B cell (primary cell): ENCODE measurements at regions not wholly inside any gene's neighbourhood (a gene's known extent, or its start where the extent isn't known, plus 50 kb on each side); places are given as distances from the start of the nearest gene placed in this dataset.

Source experiments
- ATAC-seq: fragments of 200-7000 bp; cut with Tn5 transposase; one replicate; pipeline ENCODE4 v1.10.0; 2021; ENCODE audit warnings: low read depth, mild to moderate bottlenecking, moderate number of reproducible peaks, moderate library complexity
- CTCF ChIA-PET: fragments of 350-600 bp; sonication (Branson Sonifier 250); formaldehyde crosslinking; loops from one replicate; lab custom pipeline; 2021; ENCODE audit warnings: antibody characterized with exemption, inconsistent platforms; lab: Charles Lee
- POLR2A ChIA-PET: fragments of 350-600 bp; sonication (Branson Sonifier 250); formaldehyde crosslinking; loops from one replicate; lab custom pipeline; 2021; ENCODE audit warnings: antibody characterized with exemption; lab: Charles Lee
- DNase-seq: peaks from one replicate; pipeline ENCODE4 v3.0.0; 2013
- H2AFZ ChIP-seq: 2 replicates; pipeline ENCODE4 v1.6.1; 2012; ENCODE audit warnings: mild to moderate bottlenecking, low read depth, low read length; ENCODE audit not compliant: insufficient read depth, poor library complexity, severe bottlenecking
- H3K27ac ChIP-seq, 2 donors: 1 replicate in 1 of 2; 2 replicates in 1 of 2; pipeline ENCODE4 v1.5.1; 2012 to 2013; ENCODE audit warnings: low read length in 2 of 2, mild to moderate bottlenecking in 2 of 2, moderate library complexity in 1 of 2
- H3K27me3 ChIP-seq, 4 experiments: fragments of 200-600 bp in 1 of 4; sonication (generic) in 1 of 4; replicated peaks in 1 of 4; 1 replicate in 2 of 4; 2 replicates in 2 of 4; pipeline versions ENCODE4 v1.6.1 to v1.7.0; 2013 to 2016; ENCODE audit warnings: low read length in 3 of 4, mild to moderate bottlenecking in 2 of 4, mixed read lengths in 1 of 4, moderate library complexity in 1 of 4; ENCODE audit not compliant: insufficient read depth in 4 of 4, control insufficient read depth in 3 of 4; ENCODE audit errors: control extremely low read depth in 1 of 4
- H3K36me3 ChIP-seq, 2 experiments: replicated peaks in 1 of 2; 1 replicate in 1 of 2; 2 replicates in 1 of 2; pipeline versions ENCODE4 v1.6.1 to v1.7.1; 2013; ENCODE audit warnings: low read length in 1 of 2; ENCODE audit not compliant: insufficient read depth in 2 of 2, control insufficient read depth in 1 of 2; ENCODE audit errors: control extremely low read depth in 1 of 2, extremely low read depth in 1 of 2
- H3K4me1 ChIP-seq, 2 donors: fragments of 200-600 bp in 1 of 2; sonication (generic) in 1 of 2; 1 replicate in 1 of 2; 2 replicates in 1 of 2; pipeline versions ENCODE4 v1.5.1 to v1.6.1; 2013 to 2017; ENCODE audit warnings: low read length in 2 of 2; ENCODE audit not compliant: control insufficient read depth in 2 of 2, insufficient read depth in 2 of 2
- H3K4me2 ChIP-seq: replicated peaks from 2 replicates; pipeline ENCODE3; 2012; ENCODE audit warnings: mild to moderate bottlenecking, low read depth, low read length; ENCODE audit not compliant: poor library complexity, severe bottlenecking
- H3K4me3 ChIP-seq, 5 experiments: fragments of 200-600 bp in 1 of 5; sonication (generic) in 1 of 5; 1 replicate in 3 of 5; 2 replicates in 2 of 5; pipeline versions ENCODE4 v1.5.1 to v1.7.0; 2011 to 2016; ENCODE audit warnings: low read length in 4 of 5, mild to moderate bottlenecking in 4 of 5, low read depth in 2 of 5, control low read depth in 1 of 5, moderate library complexity in 1 of 5; ENCODE audit not compliant: insufficient read depth in 1 of 5; ENCODE audit errors: control extremely low read depth in 1 of 5, extremely low read depth in 1 of 5
- H3K79me2 ChIP-seq: fragments of 200-600 bp; sonication (generic); one replicate; pipeline ENCODE4 v1.6.0; 2016; ENCODE audit warnings: low read length; ENCODE audit not compliant: control insufficient read depth, insufficient read depth
- H3K9ac ChIP-seq: fragments of 200-600 bp; sonication (generic); 2 replicates; pipeline ENCODE4 v1.6.1; 2017; ENCODE audit warnings: mild to moderate bottlenecking, low read length, moderate library complexity
- H3K9me3 ChIP-seq, 3 donors: one replicate each; pipeline versions ENCODE4 v1.6.1 to v1.7.1; 2013; ENCODE audit warnings: low read length in 2 of 3; ENCODE audit not compliant: control insufficient read depth in 2 of 3, insufficient read depth in 1 of 3; ENCODE audit errors: control extremely low read depth in 1 of 3
- H4K20me1 ChIP-seq: 2 replicates; pipeline ENCODE4 v1.6.0; 2012; ENCODE audit warnings: mild to moderate bottlenecking, low read length; ENCODE audit not compliant: insufficient read depth, control insufficient read depth, poor library complexity, severe bottlenecking
- H3K27ac Mint-ChIP-seq: one replicate; pipeline ENCODE4 v1.8.0; 2021; ENCODE audit warnings: mixed read lengths
- H3K27me3 Mint-ChIP-seq: one replicate; pipeline ENCODE4 v1.8.0; 2021; ENCODE audit warnings: mixed read lengths
- H3K4me1 Mint-ChIP-seq: one replicate; pipeline ENCODE4 v1.8.0; 2021; ENCODE audit warnings: mixed read lengths
- H3K4me3 Mint-ChIP-seq: one replicate; pipeline ENCODE4 v1.8.0; 2021; ENCODE audit warnings: mixed read lengths
- H3K9me3 Mint-ChIP-seq: one replicate; pipeline ENCODE4 v1.8.0; 2022; ENCODE audit warnings: mixed read lengths; ENCODE audit not compliant: insufficient read depth
- EZH2 ChIP-seq: IDR thresholded peaks from 2 replicates; pipeline ENCODE4 v1.6.1; 2012; ENCODE audit warnings: borderline replicate concordance, low read depth, mild to moderate bottlenecking, moderate library complexity, low read length; ENCODE audit not compliant: insufficient read depth, poor library complexity, severe bottlenecking
- WGBS: methylation state at CpG from one replicate; pipeline ENCODE4 v1.1.5; 2013; ENCODE audit warnings: missing lambda C conversion rate; ENCODE audit not compliant: insufficient coverage; 5-methylcytosine and 5-hydroxymethylcytosine counted together
- intact Hi-C: fragments of 100-400 bp; cut with micrococcal nuclease; formaldehyde crosslinking; loops from one replicate; pipeline ENCODE4 v1.10.0; 2022
- TF ChIP-seq, protein P1 (sequence below): fragments of 200-600 bp; IDR thresholded peaks from one replicate; pipeline ENCODE4 v1.8.0; 2022; ENCODE audit warnings: antibody characterized with exemption, mild to moderate bottlenecking

DNA sequence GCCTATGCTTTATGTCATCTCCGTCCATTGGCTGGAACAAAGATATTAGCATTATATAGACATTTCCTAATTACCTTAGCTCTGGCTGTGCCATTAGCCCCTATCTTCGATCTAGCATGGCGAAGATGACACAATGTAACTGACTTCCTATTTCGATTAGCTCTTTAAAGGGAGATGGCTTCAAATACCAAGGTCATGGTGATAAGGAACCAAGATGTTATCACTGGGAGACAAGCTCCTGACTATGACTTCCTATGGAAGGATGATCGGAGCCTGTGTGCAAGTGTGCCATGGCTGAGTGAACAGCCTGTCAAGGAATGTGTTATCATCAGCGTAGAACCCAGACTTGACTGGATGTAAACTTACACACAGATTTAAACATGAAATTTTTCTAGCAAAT, 602.1 kb downstream of the PSAT1 start:
- Histone ChIP-seq H3K9ac (no peak overlapping the region), H3K27ac (no peak overlapping the region), H3K9me3 (no peaks in the 10 kb centered on the region), H3K27me3 (no peaks in the 10 kb centered on the region), H2AFZ (no peak overlapping the region), H3K79me2 (no peaks in the 10 kb centered on the region), H4K20me1 (no peaks in the 10 kb centered on the region), H3K4me2 (no peak overlapping the region), H3K4me3 (no peak overlapping the region), H3K36me3 (no peaks in the 10 kb centered on the region), H3K4me1 (no peaks in the 10 kb centered on the region)
- ATAC-seq (no peak), DNase-seq (no peak)
- no peak overlapping the region for H3K4me3 Mint-ChIP-seq
- TF ChIP-seq, protein P1, sequence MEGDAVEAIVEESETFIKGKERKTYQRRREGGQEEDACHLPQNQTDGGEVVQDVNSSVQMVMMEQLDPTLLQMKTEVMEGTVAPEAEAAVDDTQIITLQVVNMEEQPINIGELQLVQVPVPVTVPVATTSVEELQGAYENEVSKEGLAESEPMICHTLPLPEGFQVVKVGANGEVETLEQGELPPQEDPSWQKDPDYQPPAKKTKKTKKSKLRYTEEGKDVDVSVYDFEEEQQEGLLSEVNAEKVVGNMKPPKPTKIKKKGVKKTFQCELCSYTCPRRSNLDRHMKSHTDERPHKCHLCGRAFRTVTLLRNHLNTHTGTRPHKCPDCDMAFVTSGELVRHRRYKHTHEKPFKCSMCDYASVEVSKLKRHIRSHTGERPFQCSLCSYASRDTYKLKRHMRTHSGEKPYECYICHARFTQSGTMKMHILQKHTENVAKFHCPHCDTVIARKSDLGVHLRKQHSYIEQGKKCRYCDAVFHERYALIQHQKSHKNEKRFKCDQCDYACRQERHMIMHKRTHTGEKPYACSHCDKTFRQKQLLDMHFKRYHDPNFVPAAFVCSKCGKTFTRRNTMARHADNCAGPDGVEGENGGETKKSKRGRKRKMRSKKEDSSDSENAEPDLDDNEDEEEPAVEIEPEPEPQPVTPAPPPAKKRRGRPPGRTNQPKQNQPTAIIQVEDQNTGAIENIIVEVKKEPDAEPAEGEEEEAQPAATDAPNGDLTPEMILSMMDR: no peak
- TF ChIP-seq EZH2: no peak
- intact Hi-C loops: no loop called here
- WGBS: 87% methylated on average over 3 of the region's 6 CpGs
- H3K9me3 Mint-ChIP-seq: no peaks in the 10 kb centered on the region
- POLR2A ChIA-PET: no interaction called here
- H3K27me3 Mint-ChIP-seq: no peaks in the 10 kb centered on the region
- H3K4me1 Mint-ChIP-seq: no peaks in the 10 kb centered on the region
- no peak overlapping the region for H3K27ac Mint-ChIP-seq
- CTCF ChIA-PET: no interaction called here

DNA sequence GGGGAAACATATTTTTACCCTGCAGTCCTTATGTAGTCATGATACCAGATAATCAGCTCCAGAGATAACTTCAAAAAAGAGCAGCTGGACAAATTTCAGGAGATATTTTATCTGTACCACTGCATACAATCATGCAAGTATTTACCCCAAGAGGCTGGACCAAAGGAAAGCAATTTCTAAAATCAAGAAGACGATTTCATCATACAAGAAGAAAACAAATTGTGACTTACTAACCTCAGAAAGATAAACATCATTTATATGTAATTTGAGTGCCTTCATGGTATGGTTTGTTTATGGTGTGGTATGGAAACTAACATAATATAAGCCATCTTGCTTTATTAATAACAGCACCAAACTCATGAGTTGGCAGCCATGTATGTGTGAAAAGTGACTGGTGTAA, 603.6 kb downstream of the PSAT1 start:
- ATAC-seq: no peak
- WGBS: no CpG with 5 or more reads among the region's 1 CpG
- intact Hi-C loops: no loop called here

More for the DNA sequence above, 603.6 kb downstream of the PSAT1 start:
- no peak overlapping the region for H2AFZ ChIP-seq
- no peak for DNase-seq
- POLR2A ChIA-PET: no interaction called here
- TF ChIP-seq EZH2: no peak
- TF ChIP-seq, protein P1: no peak
- H3K9ac ChIP-seq: no peak overlapping the region
- Mint-ChIP-seq H3K4me3 (no peak overlapping the region), H3K27me3 (no peaks in the 10 kb centered on the region), H3K9me3 (no peaks in the 10 kb centered on the region), H3K4me1 (no peaks in the 10 kb centered on the region), H3K27ac (no peak overlapping the region)
- no peaks in the 10 kb centered on the region for H3K27me3 ChIP-seq
- H3K4me1 ChIP-seq: no peaks in the 10 kb centered on the region
- H3K79me2 ChIP-seq: no peaks in the 10 kb centered on the region
- H3K9me3 ChIP-seq: no peaks in the 10 kb centered on the region
- no peak overlapping the region for H3K4me2 ChIP-seq
- H3K36me3 ChIP-seq: no peaks in the 10 kb centered on the region
- no peaks in the 10 kb centered on the region for H4K20me1 ChIP-seq
- no peak overlapping the region for H3K4me3 ChIP-seq
- CTCF ChIA-PET: no interaction called here
- no peak overlapping the region for H3K27ac ChIP-seq
